GM19328 (cell line): ENCODE measurements at regions not wholly inside any gene's neighbourhood (a gene's known extent, or its start where the extent isn't known, plus 50 kb on each side); places are given as distances from the start of the nearest gene placed in this dataset.
"Not testable (repeated sequence)": the region's sequence is repeated elsewhere in the genome, so short reads cannot be mapped to it uniquely, and the experiment has no call there.

Experiments used
- ATAC-seq: cut with Tn5 transposase; IDR thresholded peaks from one replicate; pipeline ENCODE4 v1.9.1; 2021; ENCODE audit warnings: mild to moderate bottlenecking, moderate library complexity; ENCODE audit not compliant: unreplicated experiment

- ATAC-seq, result no peak
These were observed 150.0 kb upstream of the AHI1 start for GRCh38 chr6:135647521-135647920.

- peak; percentile 96 for ATAC-seq
These were observed 154.6 kb upstream of the AHI1 start for GRCh38 chr6:135651964-135652755.

GRCh38 chr6:135655055-135655454 is 157.5 kb upstream of the AHI1 start:
- ATAC-seq, result no peak

GRCh38 chr6:135657207-135657606 is 159.7 kb upstream of the AHI1 start:
- no peak for ATAC-seq

- no peak for ATAC-seq
These were observed 160.9 kb upstream of the AHI1 start for GRCh38 chr6:135658481-135658880.

- no peak for ATAC-seq
These were observed 161.4 kb upstream of the AHI1 start for GRCh38 chr6:135658916-135659315.

- ATAC-seq, result no peak
These were observed 167.0 kb upstream of the AHI1 start for GRCh38 chr6:135664527-135664926.

- no peak for ATAC-seq
These were observed 168.4 kb upstream of the AHI1 start for GRCh38 chr6:135665935-135666334.

- no peak for ATAC-seq
These were observed 170.3 kb upstream of the AHI1 start for GRCh38 chr6:135667691-135668455.

GRCh38 chr6:135672256-135672655 is 174.7 kb upstream of the AHI1 start:
- ATAC-seq, result no peak

GRCh38 chr6:135673501-135674309 is 176.2 kb upstream of the AHI1 start:
- no peak for ATAC-seq

GRCh38 chr6:135675026-135675425 is 176.5 kb upstream of the PDE7B start:
- ATAC-seq, result no peak

GRCh38 chr6:135675862-135676261 is 175.6 kb upstream of the PDE7B start:
- ATAC-seq, result no peak

- ATAC-seq, result no peak
These were observed 170.3 kb upstream of the PDE7B start for GRCh38 chr6:135680964-135681913.

- ATAC-seq, result no peak
These were observed 164.7 kb upstream of the PDE7B start for GRCh38 chr6:135686784-135687301.

GRCh38 chr6:135688476-135688875 is 163.0 kb upstream of the PDE7B start:
- ATAC-seq, result not testable (repeated sequence)

GRCh38 chr6:135692426-135692825 is 159.1 kb upstream of the PDE7B start:
- no peak for ATAC-seq

- ATAC-seq, result no peak
These were observed 157.6 kb upstream of the PDE7B start for GRCh38 chr6:135693811-135694370.

GRCh38 chr6:135699705-135700104 is 151.8 kb upstream of the PDE7B start:
- ATAC-seq, result no peak

- ATAC-seq, result no peak
These were observed 150.1 kb upstream of the PDE7B start for GRCh38 chr6:135701426-135701825.
